H1 (cell line): ENCODE measurements at regions not wholly inside any gene's neighbourhood (a gene's known extent, or its start where the extent isn't known, plus 50 kb on each side); places are given as distances from the start of the nearest gene placed in this dataset.

Experiments
- CTCF ChIA-PET: fragments of 300-600 bp; sonication (Branson Sonifier 250); formaldehyde crosslinking; loops from one replicate; lab custom pipeline; 2021; ENCODE audit not compliant: partially characterized antibody; lab: Charles Lee
- POLR2A ChIA-PET: fragments of 300-600 bp; sonication (Branson Sonifier 250); formaldehyde crosslinking; loops from one replicate; lab custom pipeline; 2021; ENCODE audit warnings: inconsistent platforms; ENCODE audit not compliant: partially characterized antibody; lab: Charles Lee
- DNase-seq, 2 experiments: peaks; one replicate each; pipeline versions ENCODE4 v3.0.0 to v3.0.0-alpha.2; 2010 to 2022; ENCODE audit warnings: low spot score in 2 of 2, low read depth in 1 of 2, mixed read lengths in 1 of 2
- FAIRE-seq: peaks from 2 replicates; lab custom pipeline; 2011; peaks lifted over from hg19 to GRCh38; lab: Jason Lieb, UNC
- H2AFZ ChIP-seq: 2 replicates; pipeline ENCODE4 v1.8.1; 2012; ENCODE audit warnings: low read length, inconsistent platforms
- H2AK5ac ChIP-seq: 2 replicates; pipeline ENCODE4 v1.6.1; 2013; ENCODE audit warnings: low read depth, low read length
- H2BK120ac ChIP-seq: replicated peaks from 2 replicates; pipeline ENCODE3; 2013; ENCODE audit warnings: low read depth, low read length, inconsistent platforms
- H2BK12ac ChIP-seq: 2 replicates; pipeline ENCODE4 v1.6.1; 2013; ENCODE audit warnings: low read depth, low read length
- H2BK15ac ChIP-seq: 2 replicates; pipeline ENCODE4 v1.6.1; 2013; ENCODE audit warnings: low read length
- H2BK20ac ChIP-seq: 2 replicates; pipeline ENCODE4 v1.6.1; 2013; ENCODE audit warnings: low read length
- H2BK5ac ChIP-seq: 2 replicates; pipeline ENCODE4 v1.6.1; 2013; ENCODE audit warnings: low read depth, low read length
- H3K14ac ChIP-seq: 2 replicates; pipeline ENCODE4 v1.6.1; 2013; ENCODE audit warnings: inconsistent platforms; ENCODE audit not compliant: insufficient read length
- H3K18ac ChIP-seq: 2 replicates; pipeline ENCODE4 v1.6.1; 2013; ENCODE audit warnings: low read length; ENCODE audit errors: extremely low read depth
- H3K23ac ChIP-seq: 2 replicates; pipeline ENCODE4 v1.6.1; 2013; ENCODE audit warnings: inconsistent platforms; ENCODE audit not compliant: insufficient read length
- H3K23me2 ChIP-seq: 2 replicates; pipeline ENCODE4 v1.6.1; 2013; ENCODE audit warnings: low read depth, low read length
- H3K27ac ChIP-seq: 2 replicates; pipeline ENCODE4 v1.6.1; 2011; ENCODE audit warnings: low read depth, low read length, inconsistent platforms
- H3K27me3 ChIP-seq, 4 experiments: replicated peaks in 1 of 4; 1 replicate in 1 of 4; 2 replicates in 3 of 4; pipeline versions ENCODE4 v1.6.1 to v1.8.1; 2011 to 2013; ENCODE audit warnings: low read length in 3 of 4, mild to moderate bottlenecking in 3 of 4, inconsistent platforms in 2 of 4, mixed read lengths in 2 of 4, moderate library complexity in 1 of 4; ENCODE audit not compliant: control insufficient read depth in 3 of 4, insufficient read depth in 3 of 4; ENCODE audit errors: extremely low read depth in 1 of 4
- H3K36me3 ChIP-seq, 4 experiments: 2 replicates each; pipeline versions ENCODE4 v1.6.1 to v1.8.1; 2011 to 2013; ENCODE audit warnings: mild to moderate bottlenecking in 4 of 4, low read length in 3 of 4, moderate library complexity in 2 of 4, control low read depth in 1 of 4, inconsistent platforms in 1 of 4; ENCODE audit not compliant: insufficient read depth in 4 of 4, control insufficient read depth in 2 of 4
- H3K4ac ChIP-seq: replicated peaks from 2 replicates; pipeline ENCODE3; 2013; ENCODE audit warnings: low read length, low read depth, mixed read lengths, inconsistent platforms; ENCODE audit not compliant: insufficient read length
- H3K4me1 ChIP-seq, 4 experiments: replicated peaks in 1 of 4; 1 replicate in 1 of 4; 2 replicates in 3 of 4; pipeline versions ENCODE4 v1.6.1 to v1.8.1; 2011 to 2013; ENCODE audit warnings: low read length in 3 of 4, inconsistent platforms in 2 of 4, mixed read lengths in 1 of 4; ENCODE audit not compliant: insufficient read depth in 4 of 4, control insufficient read depth in 3 of 4
- H3K4me2 ChIP-seq, 2 experiments: 2 replicates each; pipeline versions ENCODE4 v1.6.1 to v1.8.1; 2011 to 2013; ENCODE audit warnings: low read depth in 2 of 2, low read length in 2 of 2, control low read depth in 1 of 2, inconsistent platforms in 1 of 2, mild to moderate bottlenecking in 1 of 2; ENCODE audit not compliant: insufficient read depth in 1 of 2
- H3K4me3 ChIP-seq, 4 experiments: fragments of 200-600, 300-600 bp in 1 of 4; sonication (generic), shearing (Covaris generic), sonication (Bioruptor Twin) in 1 of 4; 2 replicates each; pipeline versions ENCODE4 v1.5.1 to v1.8.1; 2011 to 2016; ENCODE audit warnings: low read length in 4 of 4, low read depth in 3 of 4, control low read depth in 2 of 4, inconsistent platforms in 2 of 4, mild to moderate bottlenecking in 2 of 4, mixed read lengths in 1 of 4, moderate library complexity in 1 of 4; ENCODE audit not compliant: insufficient read depth in 2 of 4; ENCODE audit errors: extremely low read depth in 1 of 4
- H3K56ac ChIP-seq: replicated peaks from 2 replicates; pipeline ENCODE3; 2013; ENCODE audit warnings: low read depth, mild to moderate bottlenecking, mixed read lengths, low read length, inconsistent platforms; ENCODE audit not compliant: insufficient read length
- H3K79me1 ChIP-seq: 2 replicates; pipeline ENCODE4 v1.6.1; 2013; ENCODE audit warnings: low read depth, low read length, control low read depth
- H3K79me2 ChIP-seq, 2 experiments: 2 replicates each; pipeline versions ENCODE4 v1.6.1 to v1.8.1; 2012 to 2013; ENCODE audit warnings: low read length in 2 of 2, mild to moderate bottlenecking in 2 of 2, inconsistent platforms in 1 of 2; ENCODE audit not compliant: insufficient read depth in 2 of 2, control insufficient read depth in 1 of 2
- H3K9ac ChIP-seq, 4 experiments: replicated peaks in 1 of 4; 1 replicate in 1 of 4; 2 replicates in 3 of 4; pipeline versions ENCODE4 v1.6.1 to v1.8.1; 2011 to 2013; ENCODE audit warnings: low read depth in 3 of 4, low read length in 3 of 4, control low read depth in 2 of 4, mild to moderate bottlenecking in 2 of 4, moderate library complexity in 2 of 4, inconsistent platforms in 1 of 4; ENCODE audit errors: extremely low read depth in 1 of 4
- H3K9me3 ChIP-seq, 2 experiments: 2 replicates each; pipeline versions ENCODE4 v1.6.1 to v1.8.1; 2012 to 2013; ENCODE audit warnings: mild to moderate bottlenecking in 2 of 2, moderate library complexity in 2 of 2, control low read depth in 1 of 2, inconsistent platforms in 1 of 2, low read depth in 1 of 2, low read length in 1 of 2, mixed read lengths in 1 of 2; ENCODE audit not compliant: insufficient read depth in 2 of 2
- H4K20me1 ChIP-seq, 2 experiments: replicated peaks in 1 of 2; 2 replicates each; pipeline versions ENCODE3 to v1.8.1; 2011 to 2013; ENCODE audit warnings: inconsistent platforms in 2 of 2, low read length in 2 of 2, mild to moderate bottlenecking in 1 of 2; ENCODE audit not compliant: insufficient read depth in 2 of 2, control insufficient read depth in 1 of 2
- H4K5ac ChIP-seq: 2 replicates; pipeline ENCODE4 v1.6.1; 2013; ENCODE audit warnings: low read length, low read depth, mixed read lengths, inconsistent platforms; ENCODE audit not compliant: insufficient read length
- H4K8ac ChIP-seq: 2 replicates; pipeline ENCODE4 v1.8.0; 2013; ENCODE audit warnings: mild to moderate bottlenecking, moderate library complexity, low read length, inconsistent platforms; ENCODE audit not compliant: insufficient read depth; ENCODE audit errors: extremely low read depth
- H4K91ac ChIP-seq: replicated peaks from 2 replicates; pipeline ENCODE3; 2013; ENCODE audit warnings: low read length, mixed read lengths, inconsistent platforms; ENCODE audit not compliant: insufficient read length
- CHD2 ChIP-seq: IDR thresholded peaks from 2 replicates; pipeline ENCODE4 v1.6.1; 2012; ENCODE audit warnings: low read length, improper control_type of control experiment
- POU5F1 ChIP-seq: IDR thresholded peaks from 2 replicates; pipeline ENCODE4 v1.6.1; 2011; ENCODE audit warnings: low read depth, mild to moderate bottlenecking, low read length, moderate library complexity
- RNF2 ChIP-seq: fragments of 200-900, 300-1000 bp; sonication (generic); IDR thresholded peaks from 2 replicates; pipeline ENCODE4 v1.7.1; 2016; ENCODE audit warnings: borderline replicate concordance, low read depth, mild to moderate bottlenecking, antibody characterized with exemption, low read length; ENCODE audit not compliant: poor library complexity, severe bottlenecking; ENCODE audit errors: missing control alignments
- SIX5 ChIP-seq: IDR thresholded peaks from 2 replicates; pipeline ENCODE4 v1.6.1; 2011; ENCODE audit warnings: mild to moderate bottlenecking, low read depth, low read length
- WGBS, 2 experiments: shearing (Covaris generic) in 1 of 2; methylation state at CpG; one replicate each; pipeline versions ENCODE4 v1.1.6 to v1.1.7; 2013 to 2015; ENCODE audit warnings: low lambda C conversion rate in 2 of 2, mixed read lengths in 2 of 2, inconsistent platforms in 1 of 2, low coverage in 1 of 2, missing lambda C conversion rate in 1 of 2; ENCODE audit not compliant: insufficient replicate concordance in 2 of 2, insufficient coverage in 1 of 2, insufficient read length in 1 of 2; ENCODE audit errors: extremely low coverage in 1 of 2, missing lambda C conversion rate in 1 of 2; 5-methylcytosine and 5-hydroxymethylcytosine counted together

- no peaks in the 10 kb centered on the region for H3K36me3 ChIP-seq
- no peak for TF ChIP-seq SIX5
- TF ChIP-seq RNF2: no peak
- no peak for TF ChIP-seq POU5F1
- no peak for TF ChIP-seq CHD2
- DNase-seq (no peak), FAIRE-seq (no peak)
- no peak overlapping the region for H2AK5ac ChIP-seq
- peaks cover 0 to 4% (median 0%) of the 10 kb centered on the region in 4 experiments; a peak in 1 of 7 replicates for H3K4me1 ChIP-seq
- ChIA-PET POLR2A (no interaction called here), CTCF (no interaction called here)
- H3K27me3 ChIP-seq: no peaks in the 10 kb centered on the region
- H2BK15ac ChIP-seq: no peak overlapping the region
- H2AFZ ChIP-seq: no peak overlapping the region
- no peak overlapping the region for H3K56ac ChIP-seq
- H3K9ac ChIP-seq: no peak overlapping the region
- H2BK12ac ChIP-seq: no peak overlapping the region
- H3K4me3 ChIP-seq: no peak overlapping the region
- no peak overlapping the region for H3K23ac ChIP-seq
- no peaks in the 10 kb centered on the region for H3K79me2 ChIP-seq
- 52% methylated on average over 3 of the region's 3 CpGs; no CpG with 5 or more reads in 1 of the 2 experiments for WGBS, 2 experiments
- H4K91ac ChIP-seq: no peak overlapping the region
- H3K23me2 ChIP-seq: no peaks in the 10 kb centered on the region
- no peaks in the 10 kb centered on the region for H4K20me1 ChIP-seq
- H3K9me3 ChIP-seq: no peaks in the 10 kb centered on the region
- H2BK20ac ChIP-seq: no peak overlapping the region
- H3K4me2 ChIP-seq: no peak overlapping the region
- H2BK5ac ChIP-seq: no peak overlapping the region
- H3K14ac ChIP-seq: no peak overlapping the region
- no peak overlapping the region for H3K18ac ChIP-seq
- no peak overlapping the region for H3K27ac ChIP-seq
- H4K5ac ChIP-seq: no peak overlapping the region
- H4K8ac ChIP-seq: no peak overlapping the region
- H3K79me1 ChIP-seq: no peaks in the 10 kb centered on the region
- no peak overlapping the region for H2BK120ac ChIP-seq
- H3K4ac ChIP-seq: no peak overlapping the region
Measured at GRCh38 chr5:106860398-106861044, 810.2 kb downstream of the EFNA5 start.
